ENCODE measurements at regions not wholly inside any gene's neighbourhood (a gene's known extent, or its start where the extent isn't known, plus 50 kb on each side); places are given as distances from the start of the nearest gene placed in this dataset.
"Not testable (repeated sequence)": the region's sequence is repeated elsewhere in the genome, so short reads cannot be mapped to it uniquely, and the experiment has no call there.

GRCh38 chrX:20686256-20686655 lies 419.5 kb upstream of the RPS6KA3 start:
- Histone ChIP-seq H2AFZ (ENCODE audit: low read length) (no peak overlapping the region), H3K4me2 (ENCODE audit: low read depth, low read length, poor library complexity, severe bottlenecking) (no peak overlapping the region), H3K27me3 (ENCODE audit: low read length) (no peaks in the 10 kb centered on the region), H3K27ac (ENCODE audit: low read length) (no peak overlapping the region), H3K79me2 (ENCODE audit: low read length) (no peaks in the 10 kb centered on the region), H3K9me2 (replicated peaks; ENCODE audit: insufficient read depth, low read length) (no peaks in the 10 kb centered on the region), H3K9ac (ENCODE audit: low read length) (no peak overlapping the region), H3K9me3 (ENCODE audit: low read length) (no peaks in the 10 kb centered on the region), H4K20me1 (ENCODE audit: insufficient read depth, low read depth, low read length) (no peaks in the 10 kb centered on the region), H3K4me3 (ENCODE audit: low read length) (no peak overlapping the region), H3K36me3 (ENCODE audit: insufficient read depth, low read length) (no peaks in the 10 kb centered on the region), H3K4me1 (ENCODE audit: low read length) (no peaks in the 10 kb centered on the region)
- no peak for DNase-seq

- Histone ChIP-seq H4K20me1 (ENCODE audit: insufficient read depth, low read depth, low read length) (no peaks in the 10 kb centered on the region), H3K4me3 (ENCODE audit: low read length) (no peak overlapping the region), H3K4me2 (ENCODE audit: low read depth, low read length, poor library complexity, severe bottlenecking) (no peak overlapping the region), H3K36me3 (ENCODE audit: insufficient read depth, low read length) (no peaks in the 10 kb centered on the region), H3K79me2 (ENCODE audit: low read length) (no peaks in the 10 kb centered on the region), H2AFZ (ENCODE audit: low read length) (no peak overlapping the region), H3K9me3 (ENCODE audit: low read length) (no peaks in the 10 kb centered on the region), H3K4me1 (ENCODE audit: low read length) (no peaks in the 10 kb centered on the region), H3K27ac (ENCODE audit: low read length) (no peak overlapping the region), H3K9me2 (replicated peaks; ENCODE audit: insufficient read depth, low read length) (no peaks in the 10 kb centered on the region), H3K9ac (ENCODE audit: low read length) (no peak overlapping the region), H3K27me3 (ENCODE audit: low read length) (no peaks in the 10 kb centered on the region)
- no peak for DNase-seq
Measured at GRCh38 chrX:20685652-20686051, 418.9 kb upstream of the RPS6KA3 start.

- no peaks in the 10 kb centered on the region for H3K9me2 ChIP-seq (replicated peaks; ENCODE audit: insufficient read depth, low read length)
- no peak overlapping the region for H3K27ac ChIP-seq (ENCODE audit: low read length)
- H2AFZ ChIP-seq (ENCODE audit: low read length), result no peak overlapping the region
- no peaks in the 10 kb centered on the region for H3K9me3 ChIP-seq (ENCODE audit: low read length)
- H3K4me3 ChIP-seq (ENCODE audit: low read length), result no peak overlapping the region
- H4K20me1 ChIP-seq (ENCODE audit: insufficient read depth, low read depth, low read length), result no peaks in the 10 kb centered on the region
- H3K4me2 ChIP-seq (ENCODE audit: low read depth, low read length, poor library complexity, severe bottlenecking), result no peak overlapping the region
- no peaks in the 10 kb centered on the region for H3K4me1 ChIP-seq (ENCODE audit: low read length)
- no peaks in the 10 kb centered on the region for H3K36me3 ChIP-seq (ENCODE audit: insufficient read depth, low read length)
- no peak for DNase-seq
- no peaks in the 10 kb centered on the region for H3K27me3 ChIP-seq (ENCODE audit: low read length)
- no peaks in the 10 kb centered on the region for H3K79me2 ChIP-seq (ENCODE audit: low read length)
- H3K9ac ChIP-seq (ENCODE audit: low read length), result no peak overlapping the region
Measured at GRCh38 chrX:20681683-20682082, 415.0 kb upstream of the RPS6KA3 start.

GRCh38 chrX:20680998-20681397 lies 414.3 kb upstream of the RPS6KA3 start:
- no peak overlapping the region for H3K4me2 ChIP-seq (ENCODE audit: low read depth, low read length, poor library complexity, severe bottlenecking)
- DNase-seq, result no peak
- no peaks in the 10 kb centered on the region for H3K27me3 ChIP-seq (ENCODE audit: low read length)
- H3K27ac ChIP-seq (ENCODE audit: low read length), result no peak overlapping the region
- H2AFZ ChIP-seq (ENCODE audit: low read length), result no peak overlapping the region
- H3K4me3 ChIP-seq (ENCODE audit: low read length), result no peak overlapping the region
- no peaks in the 10 kb centered on the region for H3K9me3 ChIP-seq (ENCODE audit: low read length)
- no peaks in the 10 kb centered on the region for H3K4me1 ChIP-seq (ENCODE audit: low read length)
- no peak overlapping the region for H3K9ac ChIP-seq (ENCODE audit: low read length)
- no peaks in the 10 kb centered on the region for H4K20me1 ChIP-seq (ENCODE audit: insufficient read depth, low read depth, low read length)
- H3K36me3 ChIP-seq (ENCODE audit: insufficient read depth, low read length), result no peaks in the 10 kb centered on the region
- H3K9me2 ChIP-seq (replicated peaks; ENCODE audit: insufficient read depth, low read length), result no peaks in the 10 kb centered on the region
- H3K79me2 ChIP-seq (ENCODE audit: low read length), result no peaks in the 10 kb centered on the region

- no peaks in the 10 kb centered on the region for H3K9me2 ChIP-seq (replicated peaks; ENCODE audit: insufficient read depth, low read length)
- H3K36me3 ChIP-seq (ENCODE audit: insufficient read depth, low read length), result no peaks in the 10 kb centered on the region
- H3K9ac ChIP-seq (ENCODE audit: low read length), result no peak overlapping the region
- H2AFZ ChIP-seq (ENCODE audit: low read length), result no peak overlapping the region
- no peak overlapping the region for H3K4me3 ChIP-seq (ENCODE audit: low read length)
- H3K4me2 ChIP-seq (ENCODE audit: low read depth, low read length, poor library complexity, severe bottlenecking), result no peak overlapping the region
- H3K27me3 ChIP-seq (ENCODE audit: low read length), result no peaks in the 10 kb centered on the region
- H3K4me1 ChIP-seq (ENCODE audit: low read length), result no peaks in the 10 kb centered on the region
- no peak overlapping the region for H3K27ac ChIP-seq (ENCODE audit: low read length)
- H3K9me3 ChIP-seq (ENCODE audit: low read length), result no peaks in the 10 kb centered on the region
- no peak for DNase-seq
- H4K20me1 ChIP-seq (ENCODE audit: insufficient read depth, low read depth, low read length), result no peaks in the 10 kb centered on the region
- H3K79me2 ChIP-seq (ENCODE audit: low read length), result no peaks in the 10 kb centered on the region
Measured at GRCh38 chrX:20672476-20672875, 405.8 kb upstream of the RPS6KA3 start.

GRCh38 chrX:20671746-20672145 lies 405.0 kb upstream of the RPS6KA3 start:
- not testable (repeated sequence) for H3K4me3 ChIP-seq (ENCODE audit: low read length); H4K20me1 ChIP-seq (ENCODE audit: insufficient read depth, low read depth, low read length); H3K9ac ChIP-seq (ENCODE audit: low read length); H3K9me3 ChIP-seq (ENCODE audit: low read length); H3K9me2 ChIP-seq (replicated peaks; ENCODE audit: insufficient read depth, low read length); DNase-seq; H3K36me3 ChIP-seq (ENCODE audit: insufficient read depth, low read length); H3K79me2 ChIP-seq (ENCODE audit: low read length); H2AFZ ChIP-seq (ENCODE audit: low read length); H3K4me2 ChIP-seq (ENCODE audit: low read depth, low read length, poor library complexity, severe bottlenecking); H3K27ac ChIP-seq (ENCODE audit: low read length); H3K27me3 ChIP-seq (ENCODE audit: low read length); H3K4me1 ChIP-seq (ENCODE audit: low read length)

- Histone ChIP-seq H3K9me3 (ENCODE audit: low read length) (no peaks in the 10 kb centered on the region), H3K9ac (ENCODE audit: low read length) (no peak overlapping the region), H4K20me1 (ENCODE audit: insufficient read depth, low read depth, low read length) (no peaks in the 10 kb centered on the region), H3K4me2 (ENCODE audit: low read depth, low read length, poor library complexity, severe bottlenecking) (no peak overlapping the region), H3K27me3 (ENCODE audit: low read length) (no peaks in the 10 kb centered on the region), H3K27ac (ENCODE audit: low read length) (no peak overlapping the region), H3K79me2 (ENCODE audit: low read length) (no peaks in the 10 kb centered on the region), H3K4me1 (ENCODE audit: low read length) (no peaks in the 10 kb centered on the region), H3K4me3 (ENCODE audit: low read length) (no peak overlapping the region), H2AFZ (ENCODE audit: low read length) (no peak overlapping the region), H3K9me2 (replicated peaks; ENCODE audit: insufficient read depth, low read length) (no peaks in the 10 kb centered on the region), H3K36me3 (ENCODE audit: insufficient read depth, low read length) (no peaks in the 10 kb centered on the region)
- no peak for DNase-seq
Measured at GRCh38 chrX:20670611-20671010, 403.9 kb upstream of the RPS6KA3 start.

GRCh38 chrX:20668550-20668949 lies 401.8 kb upstream of the RPS6KA3 start:
- Histone ChIP-seq H3K36me3 (ENCODE audit: insufficient read depth, low read length) (no peaks in the 10 kb centered on the region), H3K27ac (ENCODE audit: low read length) (no peak overlapping the region), H4K20me1 (ENCODE audit: insufficient read depth, low read depth, low read length) (no peaks in the 10 kb centered on the region), H3K9ac (ENCODE audit: low read length) (no peak overlapping the region), H3K4me2 (ENCODE audit: low read depth, low read length, poor library complexity, severe bottlenecking) (no peak overlapping the region), H3K9me2 (replicated peaks; ENCODE audit: insufficient read depth, low read length) (no peaks in the 10 kb centered on the region), H2AFZ (ENCODE audit: low read length) (no peak overlapping the region), H3K9me3 (ENCODE audit: low read length) (no peaks in the 10 kb centered on the region), H3K4me3 (ENCODE audit: low read length) (no peak overlapping the region), H3K79me2 (ENCODE audit: low read length) (no peaks in the 10 kb centered on the region), H3K27me3 (ENCODE audit: low read length) (no peaks in the 10 kb centered on the region), H3K4me1 (ENCODE audit: low read length) (no peaks in the 10 kb centered on the region)
- DNase-seq, result no peak

- Histone ChIP-seq H3K9me3 (ENCODE audit: low read length) (no peaks in the 10 kb centered on the region), H3K4me3 (ENCODE audit: low read length) (no peak overlapping the region), H3K9ac (ENCODE audit: low read length) (no peak overlapping the region), H3K27ac (ENCODE audit: low read length) (no peak overlapping the region), H3K36me3 (ENCODE audit: insufficient read depth, low read length) (no peaks in the 10 kb centered on the region), H3K4me2 (ENCODE audit: low read depth, low read length, poor library complexity, severe bottlenecking) (no peak overlapping the region), H4K20me1 (ENCODE audit: insufficient read depth, low read depth, low read length) (no peaks in the 10 kb centered on the region), H3K4me1 (ENCODE audit: low read length) (no peaks in the 10 kb centered on the region), H3K9me2 (replicated peaks; ENCODE audit: insufficient read depth, low read length) (no peaks in the 10 kb centered on the region), H3K27me3 (ENCODE audit: low read length) (no peaks in the 10 kb centered on the region), H3K79me2 (ENCODE audit: low read length) (no peaks in the 10 kb centered on the region), H2AFZ (ENCODE audit: low read length) (no peak overlapping the region)
- DNase-seq, result no peak
Measured at GRCh38 chrX:20666331-20666730, 399.6 kb upstream of the RPS6KA3 start.
